Keratinocyte (primary cell): ENCODE measurements at regions not wholly inside any gene's neighbourhood (a gene's known extent, or its start where the extent isn't known, plus 50 kb on each side); places are given as distances from the start of the nearest gene placed in this dataset.

Experiments used
- EZH2 ChIP-seq: IDR thresholded peaks from one replicate; pipeline ENCODE4 v1.6.1; 2012; ENCODE audit warnings: inconsistent platforms, mild to moderate bottlenecking, low read length, moderate library complexity
- TF ChIP-seq, protein P1 (sequence below), 3 experiments: IDR thresholded peaks in 1 of 3; conservative IDR thresholded peaks in 1 of 3; optimal IDR thresholded peaks in 1 of 3; 2 replicates in 2 of 3; 3 replicates in 1 of 3; pipeline versions ENCODE3 to v1.5.1; 2011; ENCODE audit warnings: low read length in 3 of 3, mild to moderate bottlenecking in 3 of 3, moderate library complexity in 2 of 3, control low read depth in 1 of 3, inconsistent platforms in 1 of 3; ENCODE audit not compliant: insufficient read depth in 2 of 3; ENCODE audit errors: extremely low read depth in 1 of 3

DNA sequence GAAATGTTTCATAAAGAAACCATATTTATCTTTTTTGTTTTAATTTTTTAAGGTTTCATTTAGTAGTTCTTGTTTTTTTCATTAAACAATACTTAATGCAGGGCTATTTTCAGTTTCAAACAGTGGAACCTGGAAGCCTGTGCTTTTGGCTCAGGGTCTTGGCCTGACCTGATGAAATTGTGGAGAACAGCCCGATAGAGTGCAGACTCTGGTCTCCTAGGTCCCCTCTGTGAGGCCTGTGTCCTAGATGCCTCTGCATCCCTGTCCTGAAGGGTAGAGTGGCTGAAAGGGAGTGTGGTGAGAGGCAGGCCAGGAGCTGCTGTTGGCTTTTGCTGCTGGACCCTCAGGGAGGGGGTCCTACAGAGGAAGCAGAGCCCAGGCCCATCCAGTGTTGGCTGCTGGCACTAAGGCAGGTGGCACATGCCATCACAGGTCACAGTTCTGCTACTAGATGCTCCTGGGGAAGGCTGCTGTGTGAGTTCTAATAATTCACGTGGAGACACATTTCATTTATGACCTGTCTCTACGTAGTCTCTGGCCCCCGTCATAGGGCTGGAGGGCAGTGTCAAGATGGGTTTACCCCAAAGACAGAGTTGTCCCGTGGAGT, 201.0 kb upstream of the COPS8 start:
- TF ChIP-seq, protein P1, sequence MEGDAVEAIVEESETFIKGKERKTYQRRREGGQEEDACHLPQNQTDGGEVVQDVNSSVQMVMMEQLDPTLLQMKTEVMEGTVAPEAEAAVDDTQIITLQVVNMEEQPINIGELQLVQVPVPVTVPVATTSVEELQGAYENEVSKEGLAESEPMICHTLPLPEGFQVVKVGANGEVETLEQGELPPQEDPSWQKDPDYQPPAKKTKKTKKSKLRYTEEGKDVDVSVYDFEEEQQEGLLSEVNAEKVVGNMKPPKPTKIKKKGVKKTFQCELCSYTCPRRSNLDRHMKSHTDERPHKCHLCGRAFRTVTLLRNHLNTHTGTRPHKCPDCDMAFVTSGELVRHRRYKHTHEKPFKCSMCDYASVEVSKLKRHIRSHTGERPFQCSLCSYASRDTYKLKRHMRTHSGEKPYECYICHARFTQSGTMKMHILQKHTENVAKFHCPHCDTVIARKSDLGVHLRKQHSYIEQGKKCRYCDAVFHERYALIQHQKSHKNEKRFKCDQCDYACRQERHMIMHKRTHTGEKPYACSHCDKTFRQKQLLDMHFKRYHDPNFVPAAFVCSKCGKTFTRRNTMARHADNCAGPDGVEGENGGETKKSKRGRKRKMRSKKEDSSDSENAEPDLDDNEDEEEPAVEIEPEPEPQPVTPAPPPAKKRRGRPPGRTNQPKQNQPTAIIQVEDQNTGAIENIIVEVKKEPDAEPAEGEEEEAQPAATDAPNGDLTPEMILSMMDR (optimal IDR thresholded peaks at IDR 0.05 in 1 of 3, IDR thresholded peaks at IDR 0.05 in 1 of 3, conservative IDR thresholded peaks at IDR 0.05 in 1 of 3; ENCODE audit: extremely low read depth in 1 of 3, insufficient read depth in 2 of 3, low read length in 3 of 3), result no peak
- TF ChIP-seq EZH2, result no peak
